ENCODE measurements at regions not wholly inside any gene's neighbourhood (a gene's known extent, or its start where the extent isn't known, plus 50 kb on each side); places are given as distances from the start of the nearest gene placed in this dataset.

- no peak for DNase-seq (ENCODE audit: low read depth in 1 of 2, low spot score in 1 of 2)
Measured at GRCh38 chr11:104534278-104534677, 364.0 kb downstream of the CASP12 start.

- no peak for DNase-seq (ENCODE audit: low read depth in 1 of 2, low spot score in 1 of 2)
Measured at GRCh38 chr11:104531894-104532293, 366.4 kb downstream of the CASP12 start.

- no peak for DNase-seq (ENCODE audit: low read depth in 1 of 2, low spot score in 1 of 2)
Measured at GRCh38 chr11:104531075-104531474, 367.1 kb upstream of the PDGFD start.

GRCh38 chr11:104529906-104530305, 366.0 kb upstream of the PDGFD start:
- no peak for DNase-seq (ENCODE audit: low read depth in 1 of 2, low spot score in 1 of 2)

- no peak for DNase-seq (ENCODE audit: low read depth in 1 of 2, low spot score in 1 of 2)
Measured at GRCh38 chr11:104529213-104529612, 365.3 kb upstream of the PDGFD start.

- DNase-seq (ENCODE audit: low read depth in 1 of 2, low spot score in 1 of 2): no peak
Measured at GRCh38 chr11:104526006-104526405, 362.1 kb upstream of the PDGFD start.

GRCh38 chr11:104525416-104525815, 361.5 kb upstream of the PDGFD start:
- DNase-seq (ENCODE audit: low read depth in 1 of 2, low spot score in 1 of 2): no peak

GRCh38 chr11:104524254-104524653, 360.3 kb upstream of the PDGFD start:
- DNase-seq (ENCODE audit: low read depth in 1 of 2, low spot score in 1 of 2): no peak

- DNase-seq (ENCODE audit: low read depth in 1 of 2, low spot score in 1 of 2): no peak
Measured at GRCh38 chr11:104523611-104524010, 359.7 kb upstream of the PDGFD start.

GRCh38 chr11:104522650-104523049, 358.7 kb upstream of the PDGFD start:
- DNase-seq (ENCODE audit: low read depth in 1 of 2, low spot score in 1 of 2): no peak

- DNase-seq (ENCODE audit: low read depth in 1 of 2, low spot score in 1 of 2): no peak
Measured at GRCh38 chr11:104522123-104522522, 358.2 kb upstream of the PDGFD start.

- no peak for DNase-seq (ENCODE audit: low read depth in 1 of 2, low spot score in 1 of 2)
Measured at GRCh38 chr11:104510169-104510568, 346.2 kb upstream of the PDGFD start.

- no peak for DNase-seq (ENCODE audit: low read depth in 1 of 2, low spot score in 1 of 2)
Measured at GRCh38 chr11:104490182-104490581, 326.2 kb upstream of the PDGFD start.

GRCh38 chr11:104488561-104488960, 324.6 kb upstream of the PDGFD start:
- DNase-seq (ENCODE audit: low read depth in 1 of 2, low spot score in 1 of 2): no peak

- DNase-seq (ENCODE audit: low read depth in 1 of 2, low spot score in 1 of 2): no peak
Measured at GRCh38 chr11:104487046-104487806, 323.3 kb upstream of the PDGFD start.

GRCh38 chr11:104484804-104485554, 321.0 kb upstream of the PDGFD start:
- no peak for DNase-seq (ENCODE audit: low read depth in 1 of 2, low spot score in 1 of 2)

- no peak for DNase-seq (ENCODE audit: low read depth in 1 of 2, low spot score in 1 of 2)
Measured at GRCh38 chr11:104476898-104477297, 313.0 kb upstream of the PDGFD start.

- DNase-seq (ENCODE audit: low read depth in 1 of 2, low spot score in 1 of 2): no peak
Measured at GRCh38 chr11:104476454-104476853, 312.5 kb upstream of the PDGFD start.

GRCh38 chr11:104467404-104467803, 303.5 kb upstream of the PDGFD start:
- no peak for DNase-seq (ENCODE audit: low read depth in 1 of 2, low spot score in 1 of 2)

- no peak for DNase-seq (ENCODE audit: low read depth in 1 of 2, low spot score in 1 of 2)
Measured at GRCh38 chr11:104465321-104465720, 301.4 kb upstream of the PDGFD start.

- no peak for DNase-seq (ENCODE audit: low read depth in 1 of 2, low spot score in 1 of 2)
Measured at GRCh38 chr11:104464691-104465090, 300.7 kb upstream of the PDGFD start.

- DNase-seq (ENCODE audit: low read depth in 1 of 2, low spot score in 1 of 2): no peak
Measured at GRCh38 chr11:104462341-104462740, 298.4 kb upstream of the PDGFD start.

Measured in activated T-helper 1 cell treated with anti-CD3 and anti-CD28 coated beads, Interleukin-2, amount 50 U/mL, for 16 hours (primary cell).